ENCODE measurements at regions not wholly inside any gene's neighbourhood (a gene's known extent, or its start where the extent isn't known, plus 50 kb on each side); places are given as distances from the start of the nearest gene placed in this dataset.

GRCh38 chr9:99303177-99303576, 81.1 kb downstream of the SEC61B start:
- no peak for TF ChIP-seq CTCF (IDR thresholded peaks at IDR 0.05)
- TF ChIP-seq MXI1 (IDR thresholded peaks at IDR 0.05; ENCODE audit: low read depth, low read length), result no peak
- no peak for TF ChIP-seq TAF1 (IDR thresholded peaks at IDR 0.05; ENCODE audit: borderline replicate concordance, low read depth, low read length)
- TF ChIP-seq YY1 (IDR thresholded peaks at IDR 0.05; ENCODE audit: low read depth), result no peak
- no peak for TF ChIP-seq EZH2phosphoT487 (IDR thresholded peaks at IDR 0.05; ENCODE audit: borderline replicate concordance, low read depth)
- no peak for TF ChIP-seq FOXJ3 (CRISPR knock-in tag; IDR thresholded peaks at IDR 0.05)
